ENCODE measurements at regions not wholly inside any gene's neighbourhood (a gene's known extent, or its start where the extent isn't known, plus 50 kb on each side); places are given as distances from the start of the nearest gene placed in this dataset.

DNA sequence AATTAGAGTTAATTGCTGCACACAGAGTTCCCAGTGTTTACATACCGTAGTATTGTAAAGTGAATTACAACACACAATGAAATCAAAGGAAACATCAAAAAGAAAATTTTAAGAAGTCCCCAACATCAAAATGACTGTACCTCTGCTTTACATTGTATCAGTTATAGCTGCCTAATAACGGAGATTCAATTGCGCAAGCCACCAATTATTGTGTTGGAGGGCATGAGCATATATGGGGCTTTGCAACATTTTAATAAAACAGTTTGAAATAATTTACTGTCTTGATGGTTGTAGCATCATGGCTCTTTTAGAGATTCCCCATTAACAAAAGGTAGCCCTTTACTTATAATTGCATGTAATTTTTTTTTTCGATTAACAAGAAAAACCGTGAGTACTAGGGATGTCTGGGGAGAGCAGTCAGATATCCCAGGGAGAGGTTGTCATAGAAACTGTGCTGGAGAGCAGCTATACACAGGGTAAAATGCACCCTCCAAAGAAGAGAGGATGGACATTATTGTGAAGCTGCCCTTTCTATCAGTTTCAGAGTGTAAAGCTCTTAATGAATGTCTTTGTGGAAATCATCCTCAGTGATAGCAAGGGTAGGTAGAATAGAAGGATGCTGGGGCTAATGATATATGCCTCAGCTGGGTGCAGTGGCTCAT lies 55.9 kb upstream of the BTG3 start:
- H3K9ac ChIP-seq (ENCODE audit: low read length): no peak overlapping the region
- H3K27ac ChIP-seq (ENCODE audit: low read length): no peak overlapping the region
- no peaks in the 10 kb centered on the region for H3K27me3 ChIP-seq (replicated peaks; ENCODE audit: insufficient read depth, low read length)
- no peaks in the 10 kb centered on the region for H4K20me1 ChIP-seq (ENCODE audit: insufficient read depth, low read length)
- H3K36me3 ChIP-seq (replicated peaks; ENCODE audit: insufficient read depth, low read length): no peaks in the 10 kb centered on the region
- H3K9me2 ChIP-seq (replicated peaks; ENCODE audit: insufficient read depth, low read length): no peaks in the 10 kb centered on the region
- DNase-seq: no peak
- H3F3A ChIP-seq (ENCODE audit: insufficient read depth, low read length): no peaks in the 10 kb centered on the region
- TF ChIP-seq EZH2 (optimal IDR thresholded peaks at IDR 0.05; ENCODE audit: low read depth, low read length): no peak
- TF ChIP-seq CTCF (IDR thresholded peaks at IDR 0.05; ENCODE audit: low read length): no peak
- TF ChIP-seq EZH2phosphoT487 (IDR thresholded peaks at IDR 0.05; ENCODE audit: low read length): no peak
- no peaks in the 10 kb centered on the region for H3K79me2 ChIP-seq (ENCODE audit: low read length)
- no peak overlapping the region for H3K4me2 ChIP-seq (ENCODE audit: low read depth, low read length)
- no peaks in the 10 kb centered on the region for H3K4me1 ChIP-seq (ENCODE audit: low read length)
- H2AFZ ChIP-seq (ENCODE audit: low read length): no peak overlapping the region
- no peak overlapping the region for H3K4me3 ChIP-seq (ENCODE audit: low read length)
- H3K9me3 ChIP-seq (replicated peaks; ENCODE audit: insufficient read depth, low read length): no peaks in the 10 kb centered on the region

DNA sequence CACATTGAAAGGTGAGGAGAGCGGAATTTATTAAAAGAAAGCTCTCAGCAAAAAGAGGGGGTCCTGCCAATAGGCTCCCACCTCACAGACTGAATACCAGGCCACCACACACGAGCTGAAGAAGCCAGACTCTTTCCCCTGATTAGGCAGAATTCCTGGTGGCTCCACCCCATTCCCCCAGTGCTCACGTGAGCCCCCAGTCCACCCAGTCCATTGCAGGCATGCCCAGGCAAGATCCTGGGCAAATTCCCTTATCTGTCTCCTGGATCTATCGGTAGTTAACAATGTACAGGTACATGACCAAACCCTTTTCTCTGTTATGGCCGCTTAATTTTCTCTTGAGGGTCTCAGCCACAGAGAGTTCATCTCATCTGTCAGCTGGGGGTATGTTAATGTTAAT lies 54.6 kb upstream of the BTG3 start:
- Histone ChIP-seq H3K4me3 (ENCODE audit: low read length) (no peak overlapping the region), H3K4me1 (ENCODE audit: low read length) (no peaks in the 10 kb centered on the region), H3K9me2 (replicated peaks; ENCODE audit: insufficient read depth, low read length) (no peaks in the 10 kb centered on the region), H3K4me2 (ENCODE audit: low read depth, low read length) (no peak overlapping the region), H3F3A (ENCODE audit: insufficient read depth, low read length) (no peaks in the 10 kb centered on the region), H3K36me3 (replicated peaks; ENCODE audit: insufficient read depth, low read length) (no peaks in the 10 kb centered on the region), H3K27ac (ENCODE audit: low read length) (no peak overlapping the region), H2AFZ (ENCODE audit: low read length) (no peak overlapping the region), H3K27me3 (replicated peaks; ENCODE audit: insufficient read depth, low read length) (no peaks in the 10 kb centered on the region), H3K9me3 (replicated peaks; ENCODE audit: insufficient read depth, low read length) (no peaks in the 10 kb centered on the region), H3K9ac (ENCODE audit: low read length) (no peak overlapping the region), H3K79me2 (ENCODE audit: low read length) (no peaks in the 10 kb centered on the region), H4K20me1 (ENCODE audit: insufficient read depth, low read length) (no peaks in the 10 kb centered on the region)
- no peak for DNase-seq
- TF ChIP-seq CTCF (IDR thresholded peaks at IDR 0.05; ENCODE audit: low read length) (no peak), EZH2 (optimal IDR thresholded peaks at IDR 0.05; ENCODE audit: low read depth, low read length) (no peak), EZH2phosphoT487 (IDR thresholded peaks at IDR 0.05; ENCODE audit: low read length) (no peak)
